ENCODE measurements at regions not wholly inside any gene's neighbourhood (a gene's known extent, or its start where the extent isn't known, plus 50 kb on each side); places are given as distances from the start of the nearest gene placed in this dataset.

DNA sequence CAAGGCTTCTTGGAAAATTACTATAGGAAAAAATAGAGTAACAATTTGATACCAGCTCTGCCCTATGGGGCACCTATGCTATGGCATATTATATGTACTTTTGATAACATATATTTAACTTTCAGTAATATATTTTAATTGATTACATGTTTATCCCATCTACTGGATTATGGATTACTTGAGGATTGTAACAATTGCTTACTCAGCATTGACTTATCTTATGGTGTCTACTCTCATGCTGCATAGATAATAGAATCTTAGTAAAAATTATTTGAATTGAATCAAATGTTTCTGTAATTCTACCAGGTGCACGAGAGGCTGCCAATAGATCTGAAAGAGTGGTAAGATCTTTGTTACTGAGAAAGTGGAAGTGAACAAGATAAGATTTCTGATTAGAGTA lies 57.8 kb upstream of the CALCR start:
- no peak overlapping the region for H3K27ac ChIP-seq (ENCODE audit: low read depth, low read length, poor library complexity, severe bottlenecking)
- H3K4me3 ChIP-seq (ENCODE audit: low read depth, low read length, poor library complexity, severe bottlenecking) = no peak overlapping the region
- H4K20me1 ChIP-seq (ENCODE audit: insufficient read depth, low read length) = no peaks in the 10 kb centered on the region
- TF ChIP-seq, protein P1, sequence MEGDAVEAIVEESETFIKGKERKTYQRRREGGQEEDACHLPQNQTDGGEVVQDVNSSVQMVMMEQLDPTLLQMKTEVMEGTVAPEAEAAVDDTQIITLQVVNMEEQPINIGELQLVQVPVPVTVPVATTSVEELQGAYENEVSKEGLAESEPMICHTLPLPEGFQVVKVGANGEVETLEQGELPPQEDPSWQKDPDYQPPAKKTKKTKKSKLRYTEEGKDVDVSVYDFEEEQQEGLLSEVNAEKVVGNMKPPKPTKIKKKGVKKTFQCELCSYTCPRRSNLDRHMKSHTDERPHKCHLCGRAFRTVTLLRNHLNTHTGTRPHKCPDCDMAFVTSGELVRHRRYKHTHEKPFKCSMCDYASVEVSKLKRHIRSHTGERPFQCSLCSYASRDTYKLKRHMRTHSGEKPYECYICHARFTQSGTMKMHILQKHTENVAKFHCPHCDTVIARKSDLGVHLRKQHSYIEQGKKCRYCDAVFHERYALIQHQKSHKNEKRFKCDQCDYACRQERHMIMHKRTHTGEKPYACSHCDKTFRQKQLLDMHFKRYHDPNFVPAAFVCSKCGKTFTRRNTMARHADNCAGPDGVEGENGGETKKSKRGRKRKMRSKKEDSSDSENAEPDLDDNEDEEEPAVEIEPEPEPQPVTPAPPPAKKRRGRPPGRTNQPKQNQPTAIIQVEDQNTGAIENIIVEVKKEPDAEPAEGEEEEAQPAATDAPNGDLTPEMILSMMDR (IDR thresholded peaks at IDR 0.05; ENCODE audit: low read length) = no peak
- H3K4me1 ChIP-seq (ENCODE audit: insufficient read depth, low read length, severe bottlenecking) = no peaks in the 10 kb centered on the region
- no peaks in the 10 kb centered on the region for H3K9me2 ChIP-seq (ENCODE audit: low read depth, low read length)
- H3K4me2 ChIP-seq (ENCODE audit: low read length) = no peak overlapping the region
- H3K36me3 ChIP-seq (ENCODE audit: insufficient read depth, low read length) = no peaks in the 10 kb centered on the region
- H3K9me3 ChIP-seq (ENCODE audit: low read length) = no peaks in the 10 kb centered on the region
- no peak overlapping the region for H2AFZ ChIP-seq (ENCODE audit: low read length)
- no peaks in the 10 kb centered on the region for H3K27me3 ChIP-seq (ENCODE audit: insufficient read depth, low read length)
- H3K9ac ChIP-seq (ENCODE audit: low read length) = no peak overlapping the region
- no peaks in the 10 kb centered on the region for H3F3A ChIP-seq (ENCODE audit: insufficient read depth, low read length)
- H3K79me2 ChIP-seq (ENCODE audit: insufficient read depth, low read length) = no peaks in the 10 kb centered on the region

DNA sequence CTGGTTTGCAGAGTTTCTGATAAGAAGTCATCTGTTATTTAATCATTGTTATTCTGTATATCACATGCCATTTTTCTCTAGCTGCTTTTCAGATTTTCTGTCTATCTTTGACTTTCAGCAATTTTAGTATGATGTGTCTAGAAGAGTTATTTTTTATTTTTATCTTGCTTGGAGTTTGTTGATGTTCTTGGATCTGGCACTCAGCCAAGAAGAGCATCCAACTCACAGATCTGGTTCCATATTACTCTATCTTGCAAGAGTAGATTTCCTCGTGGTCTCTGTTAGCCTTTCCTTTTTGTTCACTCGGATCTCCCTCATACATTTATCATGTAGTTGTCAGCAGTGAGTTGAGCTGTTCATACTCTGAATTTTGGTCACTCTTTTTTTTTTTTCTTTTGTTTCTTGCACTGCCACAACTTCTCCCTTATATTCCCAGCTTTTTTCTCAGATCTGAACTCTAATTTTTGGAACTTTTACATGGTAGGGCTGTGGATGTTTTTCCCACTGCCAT lies 54.8 kb upstream of the CALCR start:
- no peak for TF ChIP-seq EZH2 (IDR thresholded peaks at IDR 0.05; ENCODE audit: borderline replicate concordance, low read length)
- TF ChIP-seq, protein P1 (IDR thresholded peaks at IDR 0.05; ENCODE audit: low read length) = no peak
- H3K27ac ChIP-seq (ENCODE audit: low read depth, low read length, poor library complexity, severe bottlenecking) = no peak overlapping the region
- H3K36me3 ChIP-seq (ENCODE audit: insufficient read depth, low read length) = no peaks in the 10 kb centered on the region
- H3K9ac ChIP-seq (ENCODE audit: low read length) = no peak overlapping the region
- no peaks in the 10 kb centered on the region for H3K9me2 ChIP-seq (ENCODE audit: low read depth, low read length)
- no peaks in the 10 kb centered on the region for H3K4me1 ChIP-seq (ENCODE audit: insufficient read depth, low read length, severe bottlenecking)
- H3K9me3 ChIP-seq (ENCODE audit: low read length) = no peaks in the 10 kb centered on the region
- no peaks in the 10 kb centered on the region for H4K20me1 ChIP-seq (ENCODE audit: insufficient read depth, low read length)
- H3K4me3 ChIP-seq (ENCODE audit: low read depth, low read length, poor library complexity, severe bottlenecking) = no peak overlapping the region
- no peak overlapping the region for H3K4me2 ChIP-seq (ENCODE audit: low read length)
- H3K79me2 ChIP-seq (ENCODE audit: insufficient read depth, low read length) = no peaks in the 10 kb centered on the region
- no peak overlapping the region for H2AFZ ChIP-seq (ENCODE audit: low read length)
- H3F3A ChIP-seq (ENCODE audit: insufficient read depth, low read length) = no peaks in the 10 kb centered on the region
- no peaks in the 10 kb centered on the region for H3K27me3 ChIP-seq (ENCODE audit: insufficient read depth, low read length)

DNA sequence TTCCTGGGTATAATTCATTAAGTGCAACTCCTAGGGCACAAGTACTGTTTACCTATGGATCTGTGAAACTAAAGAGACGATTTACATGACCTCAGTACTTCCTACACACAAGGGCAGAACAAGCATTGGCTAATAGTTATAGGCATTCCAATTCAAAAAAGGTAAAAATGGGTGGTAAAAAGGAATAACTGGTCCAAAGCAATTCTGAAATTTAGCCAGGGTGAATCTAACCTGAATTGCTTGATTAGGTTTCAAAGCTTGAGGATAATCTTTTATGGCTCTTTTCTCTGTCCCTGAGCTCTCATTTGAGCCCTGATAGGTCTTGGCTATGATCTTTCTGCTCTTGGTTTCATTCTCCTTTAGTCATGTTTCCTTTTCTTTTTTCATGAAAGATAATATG lies 52.3 kb upstream of the CALCR start:
- no peaks in the 10 kb centered on the region for H3F3A ChIP-seq (ENCODE audit: insufficient read depth, low read length)
- H3K27ac ChIP-seq (ENCODE audit: low read depth, low read length, poor library complexity, severe bottlenecking) = no peak overlapping the region
- H3K27me3 ChIP-seq (ENCODE audit: insufficient read depth, low read length) = no peaks in the 10 kb centered on the region
- H3K9me3 ChIP-seq (ENCODE audit: low read length) = no peaks in the 10 kb centered on the region
- no peaks in the 10 kb centered on the region for H3K4me1 ChIP-seq (ENCODE audit: insufficient read depth, low read length, severe bottlenecking)
- H2AFZ ChIP-seq (ENCODE audit: low read length) = no peak overlapping the region
- H4K20me1 ChIP-seq (ENCODE audit: insufficient read depth, low read length) = no peaks in the 10 kb centered on the region
- no peak overlapping the region for H3K9ac ChIP-seq (ENCODE audit: low read length)
- no peak overlapping the region for H3K4me2 ChIP-seq (ENCODE audit: low read length)
- no peaks in the 10 kb centered on the region for H3K9me2 ChIP-seq (ENCODE audit: low read depth, low read length)
- H3K4me3 ChIP-seq (ENCODE audit: low read depth, low read length, poor library complexity, severe bottlenecking) = no peak overlapping the region
- no peak for TF ChIP-seq EZH2 (IDR thresholded peaks at IDR 0.05; ENCODE audit: borderline replicate concordance, low read length)
- TF ChIP-seq, protein P1 (IDR thresholded peaks at IDR 0.05; ENCODE audit: low read length) = no peak
- no peaks in the 10 kb centered on the region for H3K79me2 ChIP-seq (ENCODE audit: insufficient read depth, low read length)
- no peaks in the 10 kb centered on the region for H3K36me3 ChIP-seq (ENCODE audit: insufficient read depth, low read length)
